ENCODE measurements at regions not wholly inside any gene's neighbourhood (a gene's known extent, or its start where the extent isn't known, plus 50 kb on each side); places are given as distances from the start of the nearest gene placed in this dataset.
"Not testable (repeated sequence)": the region's sequence is repeated elsewhere in the genome, so short reads cannot be mapped to it uniquely, and the experiment has no call there.

DNA sequence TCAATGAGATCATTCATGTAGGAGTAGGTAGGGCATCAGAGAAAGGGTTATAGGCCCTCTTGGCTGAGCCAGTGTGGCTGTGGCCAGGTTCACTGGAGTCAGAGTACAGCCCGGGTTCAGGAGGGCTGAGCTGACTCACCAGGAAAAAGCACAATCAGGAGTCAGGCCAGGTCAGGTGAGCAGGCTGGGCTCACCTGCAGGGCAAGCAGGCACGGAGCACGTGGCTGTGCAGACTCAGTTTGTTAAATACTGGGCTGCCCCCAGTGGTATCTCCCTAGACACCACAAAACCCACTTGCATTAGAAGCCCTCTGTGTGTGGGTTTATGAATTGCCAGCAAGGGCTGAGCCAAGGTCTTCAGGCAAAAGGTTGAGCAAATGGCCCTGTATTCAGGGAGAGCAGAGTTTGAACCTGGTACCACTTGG, 122.1 kb upstream of the SERBP1 start:
- TF ChIP-seq, protein P1, sequence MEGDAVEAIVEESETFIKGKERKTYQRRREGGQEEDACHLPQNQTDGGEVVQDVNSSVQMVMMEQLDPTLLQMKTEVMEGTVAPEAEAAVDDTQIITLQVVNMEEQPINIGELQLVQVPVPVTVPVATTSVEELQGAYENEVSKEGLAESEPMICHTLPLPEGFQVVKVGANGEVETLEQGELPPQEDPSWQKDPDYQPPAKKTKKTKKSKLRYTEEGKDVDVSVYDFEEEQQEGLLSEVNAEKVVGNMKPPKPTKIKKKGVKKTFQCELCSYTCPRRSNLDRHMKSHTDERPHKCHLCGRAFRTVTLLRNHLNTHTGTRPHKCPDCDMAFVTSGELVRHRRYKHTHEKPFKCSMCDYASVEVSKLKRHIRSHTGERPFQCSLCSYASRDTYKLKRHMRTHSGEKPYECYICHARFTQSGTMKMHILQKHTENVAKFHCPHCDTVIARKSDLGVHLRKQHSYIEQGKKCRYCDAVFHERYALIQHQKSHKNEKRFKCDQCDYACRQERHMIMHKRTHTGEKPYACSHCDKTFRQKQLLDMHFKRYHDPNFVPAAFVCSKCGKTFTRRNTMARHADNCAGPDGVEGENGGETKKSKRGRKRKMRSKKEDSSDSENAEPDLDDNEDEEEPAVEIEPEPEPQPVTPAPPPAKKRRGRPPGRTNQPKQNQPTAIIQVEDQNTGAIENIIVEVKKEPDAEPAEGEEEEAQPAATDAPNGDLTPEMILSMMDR (IDR thresholded peaks at IDR 0.05; ENCODE audit: insufficient read depth, low read length): no peak
- no peak overlapping the region for H3K4me3 ChIP-seq (ENCODE audit: low read depth, low read length)
- DNase-seq (ENCODE audit: low read depth): no peak

DNA sequence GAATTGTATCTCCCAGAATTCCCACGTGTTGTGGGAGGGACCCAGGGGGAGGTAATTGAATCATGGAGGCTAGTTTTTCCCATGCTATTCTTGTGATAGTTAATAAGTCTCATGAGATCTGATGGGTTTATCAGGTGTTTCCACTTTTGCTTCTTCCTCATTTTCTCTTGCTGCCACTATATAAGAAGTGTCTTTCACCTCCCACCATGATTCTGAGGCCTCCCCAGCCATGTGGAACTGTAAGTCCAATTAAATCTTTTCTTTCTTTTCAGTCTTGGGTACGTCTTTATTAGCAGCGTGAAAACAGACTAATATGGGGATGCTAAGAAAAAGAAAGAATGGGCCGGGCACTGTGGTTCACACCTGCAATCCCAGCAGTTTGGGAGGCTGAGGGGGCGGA, 124.0 kb upstream of the SERBP1 start:
- H3K4me3 ChIP-seq (ENCODE audit: low read depth, low read length): not testable (repeated sequence)

DNA sequence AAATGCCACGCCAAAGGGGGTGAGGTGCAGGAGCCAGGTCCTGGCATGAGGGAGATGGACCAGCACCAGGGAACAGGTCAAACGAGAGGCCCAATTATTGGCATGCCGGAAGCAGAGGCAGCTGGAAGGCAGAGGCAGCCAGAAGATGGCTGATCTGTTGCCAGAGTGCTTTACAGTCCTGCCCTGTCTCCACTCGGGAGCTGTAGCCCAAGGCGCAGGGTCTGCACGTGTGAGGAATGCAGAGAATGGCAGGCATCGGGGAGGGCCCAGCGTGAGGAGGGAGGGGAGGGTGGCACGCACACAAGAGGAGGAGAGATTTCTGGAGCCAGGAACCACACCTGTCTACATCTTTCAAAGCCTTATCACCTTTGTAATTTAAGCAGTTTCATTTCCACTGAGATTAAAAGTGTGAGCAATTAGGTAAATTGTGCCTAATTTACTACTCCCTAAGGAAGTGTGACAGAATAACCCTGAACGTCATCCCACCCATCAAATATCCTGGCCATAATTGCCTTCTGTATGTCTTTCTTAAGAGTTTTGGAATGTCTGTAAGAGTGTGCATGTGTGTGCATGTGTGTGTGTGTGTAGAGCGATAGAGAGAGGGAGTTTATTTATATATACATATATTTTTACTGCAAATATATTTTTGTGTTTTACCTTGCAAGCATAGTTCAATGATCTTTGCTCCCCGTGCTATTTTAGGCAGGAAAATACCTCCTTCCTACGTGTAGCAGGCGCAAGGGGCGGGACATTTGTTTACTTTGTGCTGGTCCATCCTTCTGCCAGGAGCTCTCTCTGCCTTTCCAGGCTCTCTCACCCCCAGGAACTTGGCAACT, 125.5 kb upstream of the SERBP1 start:
- TF ChIP-seq, protein P1 (IDR thresholded peaks at IDR 0.05; ENCODE audit: insufficient read depth, low read length): no peak
- H3K4me3 ChIP-seq (ENCODE audit: low read depth, low read length): no peak overlapping the region
- DNase-seq (ENCODE audit: low read depth): no peak

More for the DNA sequence above, 124.0 kb upstream of the SERBP1 start:
- not testable (repeated sequence) for DNase-seq (ENCODE audit: low read depth)

GRCh38 chr1:67556297-67556900, 126.2 kb upstream of the SERBP1 start:
- no peak for DNase-seq (ENCODE audit: low read depth)
- TF ChIP-seq, protein P1 (IDR thresholded peaks at IDR 0.05; ENCODE audit: insufficient read depth, low read length): no peak
- no peak overlapping the region for H3K4me3 ChIP-seq (ENCODE audit: low read depth, low read length)

- DNase-seq (ENCODE audit: low read depth): no peak
- no peak overlapping the region for H3K4me3 ChIP-seq (ENCODE audit: low read depth, low read length)
- TF ChIP-seq, protein P1 (IDR thresholded peaks at IDR 0.05; ENCODE audit: insufficient read depth, low read length): no peak
Observed at GRCh38 chr1:67557696-67558448, 127.1 kb upstream of the GADD45A start.

DNA sequence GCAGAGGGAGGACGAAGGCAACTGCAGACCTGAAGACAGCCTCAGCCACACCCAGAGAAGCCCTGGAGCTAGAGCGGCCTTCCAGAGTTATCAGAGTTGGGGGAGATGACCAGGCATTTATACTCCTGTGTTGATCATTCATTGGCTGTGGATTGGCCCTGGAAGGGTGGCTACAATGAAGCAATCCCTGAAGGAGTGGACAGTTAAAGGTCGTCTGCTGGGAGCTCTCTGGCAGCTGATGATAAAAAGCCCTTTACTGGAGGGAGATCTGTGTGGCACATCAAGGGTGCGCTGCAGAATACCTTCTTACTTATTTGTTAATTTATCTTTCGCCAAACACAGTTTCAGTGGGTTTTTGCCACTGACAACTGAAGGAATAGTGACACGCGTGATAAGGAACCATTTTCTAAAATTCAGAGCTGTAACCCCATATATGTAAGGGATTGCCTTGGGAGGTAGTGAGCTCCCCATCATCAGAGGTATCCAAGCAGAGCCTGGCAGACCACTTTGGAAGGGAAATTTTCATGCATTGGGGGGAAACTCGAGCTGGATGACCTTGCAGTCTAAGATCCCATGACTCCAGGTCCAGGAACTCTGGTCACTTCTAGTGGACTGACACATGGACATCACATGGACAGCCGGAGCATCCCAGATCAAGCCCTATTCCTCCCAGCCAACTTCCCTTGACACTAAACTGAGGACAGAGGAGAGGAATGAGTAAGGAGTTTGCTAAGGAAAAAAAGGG, 126.4 kb upstream of the GADD45A start:
- TF ChIP-seq, protein P1 (IDR thresholded peaks at IDR 0.05; ENCODE audit: insufficient read depth, low read length): no peak
- no peak overlapping the region for H3K4me3 ChIP-seq (ENCODE audit: low read depth, low read length)
- no peak for DNase-seq (ENCODE audit: low read depth)
